ENCODE measurements at regions not wholly inside any gene's neighbourhood (a gene's known extent, or its start where the extent isn't known, plus 50 kb on each side); places are given as distances from the start of the nearest gene placed in this dataset.

GRCh38 chr4:187364401-187364800, 631.2 kb upstream of the ZFP42 start:
- DNase-seq (ENCODE audit: low read depth in 2 of 2) = no peak
- no peak overlapping the region for H3K4me3 ChIP-seq (replicated peaks in 1 of 2; ENCODE audit: low read depth in 2 of 2, low read length in 2 of 2)
- TF ChIP-seq CTCF (IDR thresholded peaks at IDR 0.05; ENCODE audit: low read depth, low read length) = no peak

GRCh38 chr4:187364851-187365250, 630.7 kb upstream of the ZFP42 start:
- DNase-seq (ENCODE audit: low read depth in 2 of 2) = no peak
- TF ChIP-seq CTCF (IDR thresholded peaks at IDR 0.05; ENCODE audit: low read depth, low read length) = no peak
- H3K4me3 ChIP-seq (replicated peaks in 1 of 2; ENCODE audit: low read depth in 2 of 2, low read length in 2 of 2) = no peak overlapping the region

GRCh38 chr4:187366530-187366929, 629.0 kb upstream of the ZFP42 start:
- H3K4me3 ChIP-seq (replicated peaks in 1 of 2; ENCODE audit: low read depth in 2 of 2, low read length in 2 of 2) = no peak overlapping the region
- DNase-seq (ENCODE audit: low read depth in 2 of 2) = no peak
- no peak for TF ChIP-seq CTCF (IDR thresholded peaks at IDR 0.05; ENCODE audit: low read depth, low read length)

GRCh38 chr4:187370918-187371317, 624.7 kb upstream of the ZFP42 start:
- DNase-seq (ENCODE audit: low read depth in 2 of 2) = no peak
- TF ChIP-seq CTCF (IDR thresholded peaks at IDR 0.05; ENCODE audit: low read depth, low read length) = no peak
- no peak overlapping the region for H3K4me3 ChIP-seq (replicated peaks in 1 of 2; ENCODE audit: low read depth in 2 of 2, low read length in 2 of 2)

GRCh38 chr4:187378441-187378840, 617.1 kb upstream of the ZFP42 start:
- TF ChIP-seq CTCF (IDR thresholded peaks at IDR 0.05; ENCODE audit: low read depth, low read length) = no peak
- H3K4me3 ChIP-seq (replicated peaks in 1 of 2; ENCODE audit: low read depth in 2 of 2, low read length in 2 of 2) = no peak overlapping the region
- DNase-seq (ENCODE audit: low read depth in 2 of 2) = no peak

- TF ChIP-seq CTCF (IDR thresholded peaks at IDR 0.05; ENCODE audit: low read depth, low read length) = no peak
- H3K4me3 ChIP-seq (replicated peaks in 1 of 2; ENCODE audit: low read depth in 2 of 2, low read length in 2 of 2) = no peak overlapping the region
- DNase-seq (ENCODE audit: low read depth in 2 of 2) = peak in 1 of 2 donors; percentile 21
Measured at GRCh38 chr4:187380181-187380581, 615.4 kb upstream of the ZFP42 start.

GRCh38 chr4:187383181-187383580, 612.4 kb upstream of the ZFP42 start:
- no peak overlapping the region for H3K4me3 ChIP-seq (replicated peaks in 1 of 2; ENCODE audit: low read depth in 2 of 2, low read length in 2 of 2)

More at GRCh38 chr4:187383181-187383580, 612.4 kb upstream of the ZFP42 start:
- DNase-seq (ENCODE audit: low read depth in 2 of 2) = no peak
- TF ChIP-seq CTCF (IDR thresholded peaks at IDR 0.05; ENCODE audit: low read depth, low read length) = no peak

Data from cardiac fibroblast (primary cell).